ENCODE measurements at regions not wholly inside any gene's neighbourhood (a gene's known extent, or its start where the extent isn't known, plus 50 kb on each side); places are given as distances from the start of the nearest gene placed in this dataset.

DNA sequence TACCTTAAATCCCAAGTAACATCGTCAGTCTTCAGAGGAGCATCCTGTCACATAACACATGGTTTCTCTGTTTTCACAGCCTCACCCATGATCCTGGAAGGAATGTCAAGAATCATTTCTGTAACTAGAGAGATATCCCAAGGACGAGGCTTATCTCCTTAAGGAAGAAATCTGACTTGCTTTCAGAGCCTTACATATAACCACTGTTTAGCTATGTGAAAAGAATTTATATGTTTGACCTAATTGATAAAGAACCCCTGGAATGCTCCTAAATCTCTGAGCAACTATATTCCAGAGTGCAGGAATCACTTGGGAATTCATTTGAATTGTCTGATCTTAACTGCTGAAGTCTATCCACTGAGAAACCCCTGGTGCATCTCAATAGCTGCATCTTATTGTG lies 243.1 kb downstream of the ALDH8A1 start:
- H3K9ac ChIP-seq (replicated peaks in 1 of 4; ENCODE audit: extremely low read depth in 1 of 4, low read depth in 3 of 4, low read length in 3 of 4): no peak overlapping the region
- H3K79me2 ChIP-seq (ENCODE audit: control insufficient read depth in 1 of 2, insufficient read depth in 2 of 2, low read length in 2 of 2): no peaks in the 10 kb centered on the region
- no peak for TF ChIP-seq SRF (IDR thresholded peaks at IDR 0.05; ENCODE audit: low read depth, low read length)
- TF ChIP-seq GTF2F1 (IDR thresholded peaks at IDR 0.05; ENCODE audit: borderline replicate concordance, low read depth, low read length): no peak
- no peak for TF ChIP-seq EGR1 (IDR thresholded peaks at IDR 0.05; ENCODE audit: borderline replicate concordance, low read depth, low read length)
- TF ChIP-seq, protein P1, sequence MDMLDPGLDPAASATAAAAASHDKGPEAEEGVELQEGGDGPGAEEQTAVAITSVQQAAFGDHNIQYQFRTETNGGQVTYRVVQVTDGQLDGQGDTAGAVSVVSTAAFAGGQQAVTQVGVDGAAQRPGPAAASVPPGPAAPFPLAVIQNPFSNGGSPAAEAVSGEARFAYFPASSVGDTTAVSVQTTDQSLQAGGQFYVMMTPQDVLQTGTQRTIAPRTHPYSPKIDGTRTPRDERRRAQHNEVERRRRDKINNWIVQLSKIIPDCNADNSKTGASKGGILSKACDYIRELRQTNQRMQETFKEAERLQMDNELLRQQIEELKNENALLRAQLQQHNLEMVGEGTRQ (IDR thresholded peaks at IDR 0.05; ENCODE audit: low read length): no peak
- TF ChIP-seq MAFK (IDR thresholded peaks at IDR 0.05; ENCODE audit: low read depth, low read length): no peak
- no peak for TF ChIP-seq ATF2 (IDR thresholded peaks at IDR 0.05; ENCODE audit: low read length)
- TF ChIP-seq, protein P2, sequence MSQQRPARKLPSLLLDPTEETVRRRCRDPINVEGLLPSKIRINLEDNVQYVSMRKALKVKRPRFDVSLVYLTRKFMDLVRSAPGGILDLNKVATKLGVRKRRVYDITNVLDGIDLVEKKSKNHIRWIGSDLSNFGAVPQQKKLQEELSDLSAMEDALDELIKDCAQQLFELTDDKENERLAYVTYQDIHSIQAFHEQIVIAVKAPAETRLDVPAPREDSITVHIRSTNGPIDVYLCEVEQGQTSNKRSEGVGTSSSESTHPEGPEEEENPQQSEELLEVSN (IDR thresholded peaks at IDR 0.05): no peak
- TF ChIP-seq CREB1 (IDR thresholded peaks at IDR 0.05): no peak
- no peak overlapping the region for H3K14ac ChIP-seq (ENCODE audit: insufficient read length)
- WGBS, 2 experiments (ENCODE audit: extremely low coverage in 1 of 2, insufficient coverage in 1 of 2, insufficient read length in 1 of 2, insufficient replicate concordance in 2 of 2, low coverage in 1 of 2, low lambda C conversion rate in 2 of 2, missing lambda C conversion rate in 1 of 2): 77% methylated on average over 2 of the region's 2 CpGs; no CpG with 5 or more reads in 1 of the 2 experiments
- no peak overlapping the region for H2BK15ac ChIP-seq (ENCODE audit: low read length)
- no peaks in the 10 kb centered on the region for H3K9me3 ChIP-seq (ENCODE audit: insufficient read depth in 2 of 2, low read depth in 1 of 2, low read length in 1 of 2)
- no peaks in the 10 kb centered on the region; a peak in 1 of 8 replicates for H3K36me3 ChIP-seq (ENCODE audit: control insufficient read depth in 2 of 4, insufficient read depth in 4 of 4, low read length in 3 of 4)
- H3K56ac ChIP-seq (replicated peaks; ENCODE audit: insufficient read length, low read depth, low read length): no peak overlapping the region
- no peak overlapping the region for H4K5ac ChIP-seq (ENCODE audit: insufficient read length, low read depth, low read length)
- CTCF ChIA-PET (ENCODE audit: partially characterized antibody): interaction anchor here (0.6 to 3.0 kb wide), 11 partner anchors 13 to 595 kb away, joined by 3 to 14 read pairs (median 4); no protein-coding TSS in a partner anchor
- no peak overlapping the region for H3K18ac ChIP-seq (ENCODE audit: extremely low read depth, low read length)
- no peaks in the 10 kb centered on the region; a peak in 1 of 7 replicates for H3K4me1 ChIP-seq (replicated peaks in 1 of 4; ENCODE audit: control insufficient read depth in 3 of 4, insufficient read depth in 4 of 4, low read length in 3 of 4)
- DNase-seq (ENCODE audit: low read depth in 1 of 2, low spot score in 2 of 2) (no peak), FAIRE-seq (no peak)
- H3K23me2 ChIP-seq (ENCODE audit: low read depth, low read length): no peaks in the 10 kb centered on the region
- H4K20me1 ChIP-seq (replicated peaks in 1 of 2; ENCODE audit: control insufficient read depth in 1 of 2, insufficient read depth in 2 of 2, low read length in 2 of 2): no peaks in the 10 kb centered on the region
- H4K8ac ChIP-seq (ENCODE audit: extremely low read depth, insufficient read depth, low read length): no peak overlapping the region
- no peak overlapping the region for H3K4me3 ChIP-seq (ENCODE audit: extremely low read depth in 1 of 4, insufficient read depth in 2 of 4, low read depth in 3 of 4, low read length in 4 of 4)
- H2BK120ac ChIP-seq (replicated peaks; ENCODE audit: low read depth, low read length): no peak overlapping the region
- no peak overlapping the region for H3K4ac ChIP-seq (replicated peaks; ENCODE audit: insufficient read length, low read depth, low read length)
- H2BK5ac ChIP-seq (ENCODE audit: low read depth, low read length): no peak overlapping the region
- no peak overlapping the region for H2AFZ ChIP-seq (ENCODE audit: low read length)
- no peaks in the 10 kb centered on the region for H3K27me3 ChIP-seq (replicated peaks in 1 of 4; ENCODE audit: control insufficient read depth in 3 of 4, extremely low read depth in 1 of 4, insufficient read depth in 3 of 4, low read length in 3 of 4)
- H2BK12ac ChIP-seq (ENCODE audit: low read depth, low read length): no peak overlapping the region
- no peaks in the 10 kb centered on the region for H3K79me1 ChIP-seq (ENCODE audit: low read depth, low read length)
- H4K91ac ChIP-seq (replicated peaks; ENCODE audit: insufficient read length, low read length): no peak overlapping the region
- POLR2A ChIA-PET (ENCODE audit: partially characterized antibody): no interaction called here
- no peak overlapping the region for H3K27ac ChIP-seq (ENCODE audit: low read depth, low read length)
- no peak overlapping the region for H3K23ac ChIP-seq (ENCODE audit: insufficient read length)
- no peak overlapping the region for H2AK5ac ChIP-seq (ENCODE audit: low read depth, low read length)
- no peak overlapping the region for H2BK20ac ChIP-seq (ENCODE audit: low read length)
- H3K4me2 ChIP-seq (ENCODE audit: insufficient read depth in 1 of 2, low read depth in 2 of 2, low read length in 2 of 2): no peak overlapping the region
